ENCODE measurements at regions not wholly inside any gene's neighbourhood (a gene's known extent, or its start where the extent isn't known, plus 50 kb on each side); places are given as distances from the start of the nearest gene placed in this dataset.
"Not testable (repeated sequence)": the region's sequence is repeated elsewhere in the genome, so short reads cannot be mapped to it uniquely, and the experiment has no call there.

GRCh38 chr3:195669310-195669709 lies 51.5 kb upstream of the MUC20 start:
- not testable (repeated sequence) for H3K36me3 ChIP-seq (ENCODE audit: insufficient read depth); H3K4me1 ChIP-seq (ENCODE audit: insufficient read depth); H3K27ac ChIP-seq (ENCODE audit: low read depth); DNase-seq (ENCODE audit: extremely low spot score); H3K4me3 ChIP-seq (ENCODE audit: low read depth, low read length)
- 82% methylated on average over 11 of the region's 13 CpGs for WGBS

DNA sequence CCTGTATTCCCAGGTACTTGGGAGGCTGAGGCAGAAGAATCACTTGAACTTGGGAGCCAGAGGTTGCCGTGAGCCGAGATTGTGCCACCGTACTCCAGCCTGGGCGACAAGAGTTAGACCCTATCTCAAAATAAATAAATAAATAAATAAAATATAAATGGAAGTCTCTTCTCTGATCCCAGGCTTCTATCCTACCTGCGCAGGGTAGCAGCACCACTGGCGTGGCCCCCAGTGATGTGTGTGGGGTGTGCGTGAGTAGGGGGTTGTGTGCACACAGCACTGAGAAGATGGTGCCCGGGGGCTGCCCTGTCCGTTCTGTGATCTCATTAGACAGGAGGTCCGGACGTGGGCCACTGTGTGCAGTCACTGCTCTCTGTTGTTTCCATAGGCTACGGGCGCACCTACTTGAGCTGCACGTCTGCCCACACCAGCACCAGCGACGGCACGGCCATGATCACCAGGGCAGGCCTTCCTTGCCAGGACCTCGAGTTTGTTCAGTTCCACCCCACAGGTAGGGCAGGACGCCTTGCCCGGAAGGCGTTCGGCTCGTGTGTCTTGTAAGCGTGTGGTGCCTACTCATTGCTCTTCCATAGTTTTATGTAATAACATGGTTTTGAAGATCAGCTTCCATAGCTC lies 52.5 kb upstream of the MUC20 start:
- not testable (repeated sequence) for H3K27ac ChIP-seq (ENCODE audit: low read depth); H3K4me3 ChIP-seq (ENCODE audit: low read depth, low read length); DNase-seq (ENCODE audit: extremely low spot score); H3K4me1 ChIP-seq (ENCODE audit: insufficient read depth); H3K36me3 ChIP-seq (ENCODE audit: insufficient read depth)
- WGBS: 88% methylated on average over 24 of the region's 24 CpGs

GRCh38 chr3:195665311-195665710 lies 55.5 kb upstream of the MUC20 start:
- H3K36me3 ChIP-seq (ENCODE audit: insufficient read depth); DNase-seq (ENCODE audit: extremely low spot score): not testable (repeated sequence)
- 95% methylated on average over 19 of the region's 19 CpGs for WGBS

GRCh38 chr3:195664131-195664530 lies 56.6 kb upstream of the MUC20 start:
- H3K4me3 ChIP-seq (ENCODE audit: low read depth, low read length); H3K27ac ChIP-seq (ENCODE audit: low read depth); H3K4me1 ChIP-seq (ENCODE audit: insufficient read depth); DNase-seq (ENCODE audit: extremely low spot score); H3K36me3 ChIP-seq (ENCODE audit: insufficient read depth): not testable (repeated sequence)
- 93% methylated on average over 12 of the region's 12 CpGs for WGBS

More at GRCh38 chr3:195665311-195665710, 55.5 kb upstream of the MUC20 start:
- not testable (repeated sequence) for H3K4me1 ChIP-seq (ENCODE audit: insufficient read depth); H3K4me3 ChIP-seq (ENCODE audit: low read depth, low read length); H3K27ac ChIP-seq (ENCODE audit: low read depth)

GRCh38 chr3:195659136-195659533 lies 61.6 kb upstream of the MUC20 start:
- H3K36me3 ChIP-seq (ENCODE audit: insufficient read depth); H3K4me3 ChIP-seq (ENCODE audit: low read depth, low read length); H3K4me1 ChIP-seq (ENCODE audit: insufficient read depth); DNase-seq (ENCODE audit: extremely low spot score); H3K27ac ChIP-seq (ENCODE audit: low read depth): not testable (repeated sequence)
- 87% methylated on average over 1 of the region's 7 CpGs for WGBS

DNA sequence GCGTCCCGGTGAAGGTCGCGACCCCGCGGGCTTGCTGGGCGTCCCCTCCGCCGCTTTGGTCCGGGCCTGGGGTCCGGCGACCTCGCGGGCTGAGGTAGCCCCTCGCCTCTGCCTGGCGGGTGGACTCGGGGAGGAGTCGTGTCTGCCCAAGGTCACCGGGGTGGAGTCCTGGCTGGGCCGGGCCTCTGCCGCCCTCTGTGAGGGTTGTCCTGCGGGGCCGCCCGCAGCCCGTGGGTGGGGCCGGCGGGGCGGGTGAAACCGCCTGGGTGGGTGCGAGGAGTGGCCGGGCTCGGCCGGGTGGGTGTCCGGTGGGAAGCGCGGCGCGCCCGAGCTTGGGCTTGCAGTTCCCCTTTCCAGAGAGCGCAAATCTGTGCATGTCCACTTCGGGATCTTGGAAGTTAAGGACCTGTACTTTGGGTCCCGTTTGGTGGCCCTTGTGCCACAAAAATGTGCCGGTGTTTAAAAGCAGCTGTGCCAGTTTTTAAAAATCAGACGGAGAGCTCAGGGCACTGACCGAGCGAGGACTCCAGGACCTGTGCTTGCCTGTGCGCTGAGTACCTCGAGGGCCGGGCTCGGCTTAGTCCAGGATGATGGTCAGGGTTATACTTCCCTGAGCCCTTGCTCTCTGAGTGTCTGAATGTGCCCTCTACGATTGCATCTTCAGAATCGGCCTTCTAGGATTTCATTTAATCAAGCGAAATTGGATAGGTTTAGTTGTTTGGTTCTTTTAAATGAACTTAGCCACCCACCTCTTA lies 62.2 kb upstream of the MUC20 start:
- not testable (repeated sequence) for H3K36me3 ChIP-seq (ENCODE audit: insufficient read depth); H3K27ac ChIP-seq (ENCODE audit: low read depth); DNase-seq (ENCODE audit: extremely low spot score); H3K4me1 ChIP-seq (ENCODE audit: insufficient read depth)
- peak overlapping the region; percentile 63 for H3K4me3 ChIP-seq (ENCODE audit: low read depth, low read length)
- WGBS: 3% methylated on average over 9 of the region's 53 CpGs

GRCh38 chr3:195657475-195658372 lies 63.1 kb upstream of the MUC20 start:
- peak; percentile 33 for DNase-seq (ENCODE audit: extremely low spot score)
- 5% methylated on average over 74 of the region's 99 CpGs for WGBS
- peak overlapping the region; percentile 63 for H3K4me3 ChIP-seq (ENCODE audit: low read depth, low read length)
- not testable (repeated sequence) for H3K4me1 ChIP-seq (ENCODE audit: insufficient read depth); H3K36me3 ChIP-seq (ENCODE audit: insufficient read depth)
- H3K27ac ChIP-seq (ENCODE audit: low read depth): peak overlapping the region; percentile 59

DNA sequence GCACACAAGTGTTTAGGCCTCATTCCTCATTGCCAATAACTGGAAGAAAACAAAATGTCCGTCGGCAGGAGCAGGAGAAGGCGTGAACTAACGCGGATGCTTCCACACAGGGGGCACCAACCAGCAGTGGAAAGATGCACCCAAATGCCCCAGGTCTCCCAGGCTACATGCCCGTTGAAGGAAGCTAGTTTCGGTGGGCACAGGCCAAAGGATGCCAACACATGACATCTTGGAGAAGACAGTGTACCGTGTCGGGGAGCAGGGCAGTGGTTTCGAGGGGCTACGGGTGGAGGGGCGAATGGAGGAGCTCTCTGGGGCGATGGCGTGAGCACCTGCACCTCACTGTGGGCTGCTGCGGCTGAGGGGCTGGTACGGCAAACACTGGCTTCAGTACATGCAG lies 64.7 kb upstream of the MUC20 start:
- not testable (repeated sequence) for DNase-seq (ENCODE audit: extremely low spot score); H3K4me3 ChIP-seq (ENCODE audit: low read depth, low read length); H3K27ac ChIP-seq (ENCODE audit: low read depth); H3K36me3 ChIP-seq (ENCODE audit: insufficient read depth); H3K4me1 ChIP-seq (ENCODE audit: insufficient read depth)
- WGBS: 85% methylated on average over 16 of the region's 16 CpGs

DNA sequence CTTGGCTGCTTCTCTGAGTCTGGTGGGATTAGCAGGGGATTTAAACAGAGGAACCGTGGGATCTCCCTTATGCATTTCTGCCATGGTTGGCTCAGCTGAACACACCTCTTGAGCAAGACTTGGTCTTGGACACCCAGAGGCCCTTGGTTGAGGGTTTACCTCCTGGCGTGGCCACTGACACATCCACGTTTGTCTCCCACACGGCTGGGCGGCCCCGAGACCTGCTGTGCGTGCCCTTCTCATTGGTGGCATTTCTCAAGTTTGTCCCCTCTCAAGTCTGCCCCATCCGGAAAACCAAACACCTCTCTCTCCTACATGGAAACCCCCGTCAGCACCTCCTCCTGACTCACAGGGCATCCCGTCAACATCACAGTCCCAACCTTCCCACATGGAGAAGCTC lies 66.0 kb upstream of the MUC20 start:
- not testable (repeated sequence) for H3K36me3 ChIP-seq (ENCODE audit: insufficient read depth); H3K4me3 ChIP-seq (ENCODE audit: low read depth, low read length); DNase-seq (ENCODE audit: extremely low spot score); H3K27ac ChIP-seq (ENCODE audit: low read depth); H3K4me1 ChIP-seq (ENCODE audit: insufficient read depth)
- 87% methylated on average over 5 of the region's 10 CpGs for WGBS

DNA sequence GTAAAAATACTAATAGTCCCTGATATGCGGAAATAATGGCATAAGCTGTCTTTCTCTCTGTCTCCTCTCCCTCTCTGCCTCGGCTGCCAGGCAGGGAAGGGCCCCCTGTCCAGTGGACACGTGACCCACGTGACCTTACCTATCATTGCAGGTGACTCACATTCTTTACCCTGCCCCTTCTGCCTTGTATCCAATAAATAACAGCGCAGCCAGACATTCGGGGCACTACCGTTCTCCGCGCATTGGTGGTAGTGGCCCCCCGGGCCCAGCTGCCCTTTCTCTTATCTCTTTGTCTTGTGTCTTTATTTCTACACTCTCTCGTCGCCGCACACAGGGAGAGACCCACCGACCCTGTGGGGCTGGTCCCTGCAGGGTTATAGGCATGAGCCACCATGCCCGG lies 66.6 kb upstream of the MUC20 start:
- not testable (repeated sequence) for H3K36me3 ChIP-seq (ENCODE audit: insufficient read depth); H3K4me1 ChIP-seq (ENCODE audit: insufficient read depth); DNase-seq (ENCODE audit: extremely low spot score); H3K4me3 ChIP-seq (ENCODE audit: low read depth, low read length); H3K27ac ChIP-seq (ENCODE audit: low read depth)
- WGBS: 81% methylated on average over 14 of the region's 15 CpGs

DNA sequence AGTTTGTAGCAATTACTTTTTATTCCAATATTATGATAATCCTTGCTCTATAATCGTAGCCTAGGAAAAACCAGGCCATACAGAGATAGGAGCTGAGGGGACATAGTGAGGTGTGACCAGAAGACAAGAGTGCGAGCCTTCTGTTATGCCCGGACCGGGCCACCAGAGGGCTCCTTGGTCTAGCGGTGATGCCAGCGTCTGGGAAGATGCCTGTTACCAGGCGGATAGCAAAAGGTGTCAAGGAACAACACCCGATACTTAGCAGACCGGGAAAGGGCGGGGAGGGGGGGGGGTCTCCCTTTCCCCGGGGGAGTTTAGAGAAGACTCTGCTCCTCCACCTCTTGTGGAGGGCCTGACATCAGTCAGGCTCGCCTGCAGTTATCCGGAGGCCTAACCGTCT lies 67.1 kb upstream of the MUC20 start:
- not testable (repeated sequence) for H3K4me1 ChIP-seq (ENCODE audit: insufficient read depth); DNase-seq (ENCODE audit: extremely low spot score)
- WGBS: 5% methylated on average over 10 of the region's 14 CpGs

GRCh38 chr3:195647912-195648702 lies 64.4 kb upstream of the APOD start:
- WGBS: 92% methylated on average over 19 of the region's 19 CpGs
- not testable (repeated sequence) for H3K4me1 ChIP-seq (ENCODE audit: insufficient read depth); H3K27ac ChIP-seq (ENCODE audit: low read depth); DNase-seq (ENCODE audit: extremely low spot score); H3K36me3 ChIP-seq (ENCODE audit: insufficient read depth); H3K4me3 ChIP-seq (ENCODE audit: low read depth, low read length)

More for the DNA sequence above, 67.1 kb upstream of the MUC20 start:
- H3K4me3 ChIP-seq (ENCODE audit: low read depth, low read length); H3K27ac ChIP-seq (ENCODE audit: low read depth); H3K36me3 ChIP-seq (ENCODE audit: insufficient read depth): not testable (repeated sequence)

- not testable (repeated sequence) for H3K27ac ChIP-seq (ENCODE audit: low read depth); H3K36me3 ChIP-seq (ENCODE audit: insufficient read depth); H3K4me3 ChIP-seq (ENCODE audit: low read depth, low read length); H3K4me1 ChIP-seq (ENCODE audit: insufficient read depth); DNase-seq (ENCODE audit: extremely low spot score)
- 84% methylated on average over 8 of the region's 8 CpGs for WGBS
Measured at GRCh38 chr3:195645872-195646271, 62.1 kb upstream of the APOD start.

All from urinary bladder (tissue), 3 donors.